Right lung (tissue), 2 donors: ENCODE measurements at regions not wholly inside any gene's neighbourhood (a gene's known extent, or its start where the extent isn't known, plus 50 kb on each side); places are given as distances from the start of the nearest gene placed in this dataset.

Experiments
- DNase-seq, 2 donors: peaks; one replicate each; pipeline ENCODE4 v3.0.0-alpha.2; 2013

GRCh38 chr5:2036885-2037284, 154.2 kb upstream of the IRX4 start:
- no peak for DNase-seq

- DNase-seq, result no peak
These were observed 149.7 kb upstream of the IRX4 start for GRCh38 chr5:2032432-2032831.

- no peak for DNase-seq
These were observed 148.9 kb upstream of the IRX4 start for GRCh38 chr5:2031581-2031980.

- DNase-seq, result no peak
These were observed 147.4 kb upstream of the IRX4 start for GRCh38 chr5:2030131-2030530.

DNA sequence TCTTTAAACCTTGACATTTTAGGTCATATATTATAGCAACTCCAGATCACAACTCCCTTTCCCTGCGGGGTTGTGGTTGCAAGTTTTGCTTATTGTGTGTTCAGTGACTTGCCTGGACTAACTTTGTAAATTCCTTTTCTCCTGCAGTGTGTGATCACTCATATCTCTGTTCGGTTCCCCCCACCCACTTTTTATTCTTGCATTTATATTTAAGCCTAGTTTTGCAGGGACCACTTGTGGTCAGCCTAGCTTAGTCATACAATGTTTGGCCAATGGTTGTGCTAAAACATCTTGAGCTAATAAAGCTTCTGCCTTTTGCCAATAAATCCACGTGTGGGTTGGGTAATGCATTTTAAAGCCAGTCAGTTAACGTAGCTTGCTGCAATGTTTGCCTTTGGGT, 146.5 kb upstream of the IRX4 start:
- no peak for DNase-seq

- no peak for DNase-seq
These were observed 145.1 kb upstream of the IRX4 start for GRCh38 chr5:2027790-2028189.

- DNase-seq, result no peak
These were observed 142.4 kb upstream of the IRX4 start for GRCh38 chr5:2024986-2025721.

DNA sequence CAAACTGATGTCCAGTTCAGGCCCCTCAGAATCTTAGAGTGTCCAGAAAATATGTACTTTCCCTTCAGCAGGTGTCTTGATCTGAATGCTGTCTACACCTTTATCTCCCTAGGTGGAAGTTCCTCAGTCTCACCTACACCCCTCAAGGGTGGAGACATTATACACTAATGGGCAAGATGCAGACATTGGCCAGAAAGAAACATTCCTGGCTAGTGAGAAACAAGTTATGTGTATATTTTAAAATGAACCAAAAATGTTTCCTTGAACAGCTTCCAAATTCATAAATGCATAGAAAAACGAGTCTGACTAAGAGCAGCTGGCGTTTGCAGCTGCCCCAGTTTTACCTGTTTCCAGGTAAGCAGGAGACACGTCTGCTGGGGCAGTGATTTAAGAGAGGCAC, 140.5 kb upstream of the IRX4 start:
- DNase-seq, result no peak

GRCh38 chr5:2022436-2022835, 139.7 kb upstream of the IRX4 start:
- no peak for DNase-seq

GRCh38 chr5:2021484-2022176, 138.9 kb upstream of the IRX4 start:
- DNase-seq, result no peak

- no peak for DNase-seq
These were observed 138.0 kb upstream of the IRX4 start for GRCh38 chr5:2020730-2021129.

GRCh38 chr5:2019716-2020115, 137.0 kb upstream of the IRX4 start:
- DNase-seq, result no peak

DNA sequence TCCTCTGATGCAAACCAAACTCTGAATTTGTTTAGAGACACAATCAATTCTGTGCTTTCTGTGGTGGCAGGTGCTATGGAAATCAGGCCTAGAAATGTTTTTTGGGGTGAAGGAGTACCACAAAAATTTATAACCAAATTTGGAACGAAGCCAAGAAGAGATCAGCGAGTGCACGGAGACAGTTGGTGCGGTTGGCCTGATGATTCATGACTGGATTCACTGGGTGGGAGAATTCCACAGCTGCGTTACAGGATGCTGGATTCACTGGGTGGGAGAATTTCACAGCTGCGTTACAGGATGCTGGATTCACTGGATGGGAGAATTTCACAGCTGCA, 135.6 kb upstream of the IRX4 start:
- DNase-seq, result no peak

DNA sequence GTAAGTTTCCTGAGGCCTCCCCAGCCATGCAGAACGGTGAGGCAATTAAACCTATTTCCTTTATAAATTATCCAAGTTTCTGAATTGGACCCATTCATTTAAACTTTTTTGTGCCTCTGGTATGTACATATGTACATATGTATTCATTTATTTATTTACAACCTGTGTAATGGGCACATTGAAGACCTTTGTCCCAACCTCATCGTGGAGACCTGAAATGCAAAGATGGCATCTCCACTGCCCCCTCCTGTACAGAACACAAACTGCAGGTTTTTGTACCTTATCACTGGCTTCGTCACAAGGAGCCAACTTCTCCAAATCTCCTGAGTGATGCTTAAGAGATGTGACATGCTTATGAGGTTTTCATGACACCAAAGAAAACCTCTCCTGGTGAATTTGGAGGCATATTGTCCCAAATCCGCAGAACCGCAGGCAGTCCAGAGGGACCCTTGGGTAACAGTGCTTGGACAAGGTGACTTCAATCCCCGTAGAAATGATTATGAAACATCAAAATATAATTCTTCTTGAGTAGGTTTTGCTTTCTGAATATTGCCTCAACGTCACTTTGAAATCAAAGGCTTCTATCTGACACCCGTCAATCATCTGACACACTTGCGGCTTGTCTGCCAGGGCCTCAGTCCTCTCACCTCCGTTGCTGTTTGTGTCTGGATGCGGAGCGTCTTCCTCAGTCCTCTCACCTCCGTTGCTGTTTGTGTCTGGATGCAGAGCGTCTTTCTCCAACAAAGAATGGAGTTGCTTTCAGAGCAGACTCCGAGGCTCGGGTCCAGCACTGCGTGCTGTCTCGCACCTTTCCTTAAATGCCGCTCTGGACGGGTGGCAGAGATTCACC, 135.0 kb upstream of the IRX4 start:
- DNase-seq, result no peak

- no peak for DNase-seq
These were observed 133.2 kb upstream of the IRX4 start for GRCh38 chr5:2015961-2016360.

GRCh38 chr5:2015124-2015848, 132.6 kb upstream of the IRX4 start:
- DNase-seq, result no peak

DNA sequence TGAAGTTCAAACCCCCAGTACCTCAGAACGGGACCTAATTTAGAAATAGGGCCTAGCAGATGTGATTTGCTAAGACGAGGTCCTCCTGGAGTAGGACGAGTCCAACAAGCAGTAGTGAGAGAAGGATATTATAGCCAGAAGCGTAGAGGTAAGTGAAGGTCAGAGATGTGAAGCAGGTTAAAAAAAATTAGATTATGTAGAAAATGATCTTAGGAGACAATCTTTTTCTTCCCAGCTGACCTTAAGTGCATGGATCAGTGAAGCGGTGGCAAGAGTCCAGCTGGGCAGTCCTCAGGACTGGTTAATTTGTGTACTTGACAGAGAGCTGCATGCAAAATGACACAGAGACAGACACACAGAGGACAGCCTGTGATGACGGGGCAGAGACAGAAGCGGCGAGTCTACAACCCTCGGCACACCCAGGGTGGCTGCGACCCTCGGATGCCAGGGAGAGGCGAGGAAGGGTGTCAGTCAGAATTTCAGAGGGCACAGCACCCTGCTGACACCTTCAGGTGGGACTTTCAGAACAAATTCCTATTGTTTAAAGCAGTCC, 131.4 kb upstream of the IRX4 start:
- no peak for DNase-seq

DNA sequence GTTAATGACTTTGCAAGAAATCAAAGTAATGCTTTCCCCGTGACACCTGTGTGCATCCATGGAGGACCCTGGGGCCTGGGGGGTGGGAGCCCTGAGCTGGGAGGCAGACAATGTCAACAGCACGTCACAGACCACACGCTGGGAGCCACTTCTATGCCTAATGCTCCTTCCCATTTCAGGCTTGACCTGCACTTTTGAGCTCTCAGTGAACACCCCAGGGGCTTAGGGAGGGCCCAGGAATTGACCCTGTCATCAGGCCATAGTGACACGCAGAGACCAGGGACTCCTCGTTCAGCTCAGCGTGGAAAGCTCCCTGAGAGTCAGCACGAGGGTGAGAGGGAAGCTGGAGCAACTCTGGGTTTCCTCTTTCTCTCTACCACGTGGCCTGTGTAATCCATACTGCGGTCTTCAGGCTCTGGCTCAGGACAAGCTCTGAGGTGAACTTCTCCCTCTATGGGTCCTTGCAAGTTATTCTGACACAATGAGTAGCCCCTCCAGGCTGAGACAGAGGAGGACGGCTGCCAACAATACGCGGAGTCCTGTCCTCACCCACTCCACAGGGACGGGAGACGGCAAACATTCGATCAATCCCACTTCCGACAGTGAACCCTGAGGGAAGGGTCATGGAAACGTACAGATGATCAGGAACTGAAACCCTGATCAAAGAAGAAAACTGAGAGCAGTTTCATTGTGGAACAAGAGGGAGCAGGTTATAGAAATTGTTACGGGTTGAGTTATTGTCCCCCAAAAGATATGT, 130.8 kb upstream of the IRX4 start:
- DNase-seq, result no peak

GRCh38 chr5:2012885-2013284, 130.2 kb upstream of the IRX4 start:
- no peak for DNase-seq

DNA sequence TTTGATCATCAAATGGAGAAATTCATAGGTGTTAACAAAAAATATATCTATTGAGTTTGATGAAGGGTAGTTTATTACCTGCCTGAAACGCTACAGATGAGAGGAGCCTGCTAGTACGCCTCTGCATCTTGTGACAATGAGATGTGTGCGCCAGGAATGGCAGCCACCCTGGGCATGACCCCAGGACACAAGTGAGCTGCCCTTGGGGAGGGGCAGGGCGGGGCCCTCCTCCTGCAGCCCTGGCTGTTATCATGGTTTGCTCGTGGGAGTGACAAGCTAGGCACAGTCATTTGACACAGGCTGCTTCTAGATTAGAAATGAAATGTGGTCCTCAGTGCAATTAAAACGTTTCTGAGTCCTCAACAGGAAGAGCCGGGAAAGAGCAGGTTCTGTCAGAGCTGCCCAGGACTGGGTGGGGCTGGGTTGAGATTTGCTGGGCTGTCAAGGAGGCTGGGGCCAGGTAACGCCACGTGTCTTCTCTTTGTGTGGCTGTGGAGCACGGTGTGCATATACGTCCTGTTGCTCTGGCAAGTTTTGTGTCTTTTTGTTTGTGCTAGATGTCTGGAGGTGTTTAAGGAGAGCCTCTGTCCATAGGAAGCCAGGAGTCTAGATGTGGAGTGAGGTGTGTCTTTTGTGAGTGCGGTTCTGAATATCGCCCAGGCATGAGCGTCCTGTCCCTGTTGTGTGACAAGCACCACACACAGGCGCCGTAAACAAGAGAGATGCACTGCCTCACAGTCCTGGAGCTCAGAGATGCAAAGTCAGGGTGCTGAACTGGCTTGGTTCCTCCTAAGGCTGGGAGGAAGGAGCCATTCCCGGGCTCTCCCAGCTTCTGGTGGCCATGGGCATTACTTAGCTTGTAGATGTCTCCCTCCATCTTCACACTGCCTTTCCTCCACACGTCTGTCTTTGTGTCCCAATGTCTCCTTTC, 129.0 kb upstream of the IRX4 start:
- DNase-seq, result no peak
